HG02763 (cell line): ENCODE measurements at regions not wholly inside any gene's neighbourhood (a gene's known extent, or its start where the extent isn't known, plus 50 kb on each side); places are given as distances from the start of the nearest gene placed in this dataset.
"Not testable (repeated sequence)": the region's sequence is repeated elsewhere in the genome, so short reads cannot be mapped to it uniquely, and the experiment has no call there.

ENCODE experiments used
- ATAC-seq: cut with Tn5 transposase; IDR thresholded peaks from one replicate; pipeline ENCODE4 v1.9.1; 2021; ENCODE audit warnings: mild to moderate bottlenecking, moderate library complexity; ENCODE audit not compliant: unreplicated experiment

DNA sequence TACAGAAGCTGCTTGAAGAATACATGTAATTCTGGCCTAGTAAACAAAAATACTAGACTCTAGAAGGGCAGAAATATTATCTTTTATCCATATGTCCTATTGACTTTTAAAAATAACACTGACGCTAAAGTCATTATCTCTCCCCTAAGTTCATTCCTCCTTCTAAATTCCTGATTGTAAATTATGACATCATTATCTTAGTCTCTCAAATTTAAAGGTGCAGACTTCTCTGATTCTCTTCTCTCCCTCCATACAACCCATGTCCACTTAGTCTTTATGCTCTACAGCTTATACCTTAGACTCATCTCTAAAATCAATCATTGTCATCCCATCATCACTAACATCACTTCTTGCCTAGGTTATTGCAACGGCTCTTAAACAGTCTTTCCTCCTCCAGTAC, 327.9 kb upstream of the GRIA3 start:
- no peak for ATAC-seq

DNA sequence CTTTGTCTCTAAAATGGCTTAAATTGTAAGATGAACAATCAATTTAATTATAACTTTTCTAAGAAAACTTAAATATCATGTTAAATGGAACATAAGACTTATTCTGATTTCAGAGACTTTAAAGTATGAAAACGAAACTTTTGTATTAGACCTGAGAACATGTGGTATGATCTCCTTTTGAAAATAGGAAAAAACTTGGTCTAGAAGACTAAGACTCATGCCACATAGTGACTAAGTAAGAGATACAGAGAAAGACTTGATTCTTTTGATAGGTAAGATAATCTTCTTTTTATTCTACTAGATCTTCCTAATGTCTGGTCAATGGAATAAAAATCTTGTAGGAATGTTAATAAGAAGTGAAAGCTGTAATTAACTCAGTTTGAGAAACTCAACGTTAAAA, 326.3 kb upstream of the GRIA3 start:
- no peak for ATAC-seq

DNA sequence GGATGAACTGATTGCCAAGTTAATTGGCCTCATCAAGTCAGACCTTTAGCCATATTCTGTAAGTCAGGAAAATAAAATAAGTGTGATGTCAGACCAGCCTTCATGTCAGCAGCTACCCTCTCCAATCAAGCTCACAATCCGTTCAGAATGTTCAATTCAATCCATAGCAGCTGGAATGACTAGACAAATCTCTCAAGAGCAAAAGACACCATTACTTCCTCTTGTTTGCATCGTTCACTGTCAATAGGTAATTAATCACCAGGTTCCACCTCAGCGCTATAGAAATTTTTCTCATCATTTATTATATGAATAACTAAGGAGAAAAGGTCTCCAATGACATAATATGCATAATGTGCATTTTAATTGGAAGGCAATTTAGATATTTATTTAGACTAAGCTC, 321.0 kb upstream of the GRIA3 start:
- ATAC-seq = no peak

- ATAC-seq = no peak
Observed at GRCh38 chrX:122866532-122866931, 317.5 kb upstream of the GRIA3 start.

DNA sequence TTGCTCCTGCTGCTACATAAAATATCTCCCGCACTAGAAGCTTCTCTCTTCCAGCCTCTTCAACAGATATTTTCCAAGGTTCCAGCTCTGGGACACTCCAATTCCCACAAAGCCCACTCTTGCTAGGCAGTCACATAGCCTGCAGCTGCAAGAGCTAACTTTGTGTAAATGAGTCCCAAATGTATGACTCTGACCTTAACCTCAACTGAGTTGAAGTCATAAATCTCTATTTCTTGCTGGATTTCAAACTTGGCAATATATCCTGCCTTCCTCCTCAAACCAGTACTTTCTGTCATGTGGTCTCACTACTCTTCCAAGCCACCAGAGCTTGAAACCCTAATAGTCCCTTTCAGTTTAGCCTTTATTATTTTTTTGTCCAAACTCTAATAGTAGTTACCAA, 315.4 kb upstream of the GRIA3 start:
- ATAC-seq = no peak

GRCh38 chrX:122869171-122869570, 314.9 kb upstream of the GRIA3 start:
- ATAC-seq = no peak

DNA sequence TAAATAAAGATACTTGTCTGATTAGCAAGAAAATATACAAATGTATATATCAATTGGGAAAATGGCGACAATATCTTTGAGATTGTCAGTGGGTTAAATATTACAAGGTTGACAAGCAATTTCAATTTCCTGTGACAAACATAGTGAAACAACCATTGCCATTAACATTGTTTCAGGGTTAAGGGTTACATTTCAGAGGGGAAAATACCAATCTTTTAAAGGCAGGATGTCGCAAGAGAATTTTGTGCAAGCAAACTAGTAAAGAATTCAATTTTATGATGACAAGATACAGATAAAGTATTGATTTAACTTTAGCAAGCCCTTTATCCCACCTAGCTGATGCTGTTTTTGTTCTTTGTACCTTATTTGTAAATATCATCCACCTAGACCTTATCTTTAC, 305.8 kb upstream of the GRIA3 start:
- no peak for ATAC-seq

GRCh38 chrX:122880952-122881351, 303.1 kb upstream of the GRIA3 start:
- no peak for ATAC-seq

DNA sequence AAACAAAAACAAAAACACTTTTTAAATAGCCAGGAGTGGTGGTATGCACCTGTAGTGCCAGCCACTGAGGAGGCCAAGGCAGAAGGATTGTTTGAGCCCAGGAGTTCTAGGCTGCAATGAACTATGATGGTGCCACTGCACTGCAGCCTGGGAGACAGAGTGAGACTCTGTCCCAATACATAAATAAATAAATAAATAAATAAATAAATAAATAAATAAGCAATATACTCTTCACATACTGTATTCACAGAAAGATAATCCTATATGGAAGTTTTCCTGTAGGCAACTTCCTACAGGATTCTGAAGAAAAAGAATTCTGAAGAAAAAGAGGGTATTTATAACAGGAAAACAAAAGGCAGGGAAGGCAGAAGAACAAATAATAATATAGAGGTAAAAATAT, 293.3 kb upstream of the GRIA3 start:
- ATAC-seq = no peak

GRCh38 chrX:122906726-122907125, 277.4 kb upstream of the GRIA3 start:
- no peak for ATAC-seq

DNA sequence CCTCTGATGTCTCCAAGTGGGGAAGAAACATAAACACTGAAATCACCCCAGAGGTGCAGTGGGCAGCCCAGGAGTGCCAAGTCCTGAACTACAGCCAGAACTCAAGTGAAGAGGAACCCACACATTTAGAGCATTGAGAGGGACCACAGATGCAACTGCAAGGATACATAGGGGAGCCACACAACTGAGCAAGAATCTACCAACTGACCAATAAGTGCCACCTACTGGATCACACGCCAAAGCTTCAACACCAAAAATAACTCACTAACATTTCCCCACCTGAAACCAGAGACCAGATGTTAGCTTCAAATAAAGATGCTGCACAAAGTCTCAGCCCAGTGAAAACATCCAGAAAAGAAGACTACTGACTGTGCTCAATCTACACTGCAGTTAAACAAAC, 276.7 kb upstream of the GRIA3 start:
- no peak for ATAC-seq

GRCh38 chrX:122910697-122911096, 273.4 kb upstream of the GRIA3 start:
- ATAC-seq = no peak

DNA sequence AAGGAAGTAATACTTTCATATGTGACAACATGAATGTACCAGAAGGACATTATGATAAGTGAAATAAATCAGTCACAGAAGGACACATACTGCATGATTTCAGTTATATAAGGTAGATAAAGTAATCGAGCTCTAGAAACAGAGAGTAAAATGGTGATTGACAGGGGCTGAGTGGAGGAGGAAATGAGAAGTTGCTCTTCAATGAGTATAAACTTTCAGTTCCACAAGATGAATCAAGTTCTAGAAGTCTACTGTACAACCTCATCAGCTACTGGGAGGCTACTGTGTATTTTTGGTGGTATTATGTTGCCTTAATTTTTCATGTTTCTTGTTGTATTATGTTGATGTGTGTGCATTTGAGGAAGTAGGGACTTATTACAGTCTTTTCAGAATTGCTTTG, 270.9 kb upstream of the GRIA3 start:
- ATAC-seq = no peak

GRCh38 chrX:122913764-122914163, 270.3 kb upstream of the GRIA3 start:
- no peak for ATAC-seq

- no peak for ATAC-seq
Observed at GRCh38 chrX:122914256-122914655, 269.8 kb upstream of the GRIA3 start.

DNA sequence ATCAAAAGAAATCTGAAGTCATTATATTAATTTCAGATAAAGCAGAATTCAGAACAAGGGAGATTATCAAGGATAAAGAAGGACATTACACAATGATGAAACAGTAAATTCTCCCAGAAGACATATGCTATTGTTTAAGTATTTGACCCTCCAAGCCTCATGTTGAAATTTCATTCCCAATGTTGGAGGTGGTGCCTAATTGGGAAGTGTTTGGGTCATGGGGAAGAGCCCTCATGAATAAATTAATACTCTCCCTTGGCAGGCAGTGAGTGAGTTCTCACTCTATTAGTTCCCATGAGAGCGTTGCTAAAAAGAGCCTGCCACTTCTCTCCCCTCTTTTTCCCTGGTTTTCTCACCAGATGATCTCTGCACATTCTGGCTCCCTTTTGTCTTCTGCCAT, 249.9 kb upstream of the GRIA3 start:
- no peak for ATAC-seq

DNA sequence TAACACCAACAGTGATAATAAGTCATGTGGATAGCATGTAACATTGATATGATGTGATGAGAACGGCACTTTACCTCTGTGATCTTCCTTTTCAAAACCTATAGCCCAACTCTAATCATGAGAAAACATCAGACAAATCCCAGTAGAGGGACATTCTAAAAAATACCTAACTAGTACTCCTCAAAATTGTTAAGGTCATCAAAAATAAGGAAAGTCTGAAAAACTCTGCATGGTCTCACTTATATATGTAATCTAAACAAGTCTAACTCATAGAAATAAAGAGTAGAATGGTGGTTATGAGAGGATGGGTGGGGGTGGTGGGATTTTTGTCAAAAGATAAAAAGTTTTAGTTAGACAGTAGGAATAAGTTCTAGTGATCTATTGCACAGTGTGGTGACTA, 243.9 kb upstream of the GRIA3 start:
- ATAC-seq = no peak

DNA sequence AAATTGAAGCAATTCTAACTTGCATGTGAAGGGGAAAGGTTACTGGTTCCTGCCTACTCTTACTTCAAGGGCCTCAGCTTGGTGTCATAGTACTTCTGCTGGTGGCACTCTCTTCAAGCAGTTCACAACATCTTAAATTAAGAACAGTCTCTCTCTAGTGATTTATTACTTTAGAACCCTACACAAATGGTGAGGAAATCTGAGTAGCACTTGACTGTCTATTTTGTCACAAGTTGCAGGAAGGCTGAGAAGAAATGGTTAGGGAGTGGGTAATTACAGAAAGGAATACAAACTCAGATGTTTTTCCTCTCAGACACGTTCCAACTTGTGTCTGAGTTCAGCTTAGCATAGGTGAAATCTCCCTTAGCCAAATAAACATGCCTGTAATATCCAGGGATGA, 242.3 kb upstream of the GRIA3 start:
- ATAC-seq = no peak

- ATAC-seq = no peak
Observed at GRCh38 chrX:122943918-122944317, 240.2 kb upstream of the GRIA3 start.

DNA sequence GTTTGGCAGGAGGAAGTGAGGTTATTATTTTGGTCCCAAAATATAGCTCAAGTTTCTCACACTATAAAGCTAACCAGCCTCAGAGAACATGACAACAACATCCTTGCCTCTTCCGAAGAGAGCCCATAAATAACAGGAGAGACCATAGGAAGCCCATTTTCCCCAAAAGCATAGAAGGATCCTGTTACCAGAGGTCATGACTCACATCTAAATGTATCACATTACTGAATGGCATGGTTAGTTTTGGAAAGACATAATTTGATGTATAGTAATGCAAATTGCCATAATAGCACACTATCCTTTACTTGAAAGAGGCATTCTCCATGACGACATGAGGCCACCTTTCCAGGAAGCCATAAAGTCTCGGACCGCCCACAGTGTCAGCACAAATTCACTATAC, 238.8 kb upstream of the GRIA3 start:
- no peak for ATAC-seq

- no peak for ATAC-seq
Observed at GRCh38 chrX:122972604-122973003, 211.5 kb upstream of the GRIA3 start.

GRCh38 chrX:122982521-122982920, 201.6 kb upstream of the GRIA3 start:
- no peak for ATAC-seq

GRCh38 chrX:123002844-123003243, 181.2 kb upstream of the GRIA3 start:
- ATAC-seq = not testable (repeated sequence)

DNA sequence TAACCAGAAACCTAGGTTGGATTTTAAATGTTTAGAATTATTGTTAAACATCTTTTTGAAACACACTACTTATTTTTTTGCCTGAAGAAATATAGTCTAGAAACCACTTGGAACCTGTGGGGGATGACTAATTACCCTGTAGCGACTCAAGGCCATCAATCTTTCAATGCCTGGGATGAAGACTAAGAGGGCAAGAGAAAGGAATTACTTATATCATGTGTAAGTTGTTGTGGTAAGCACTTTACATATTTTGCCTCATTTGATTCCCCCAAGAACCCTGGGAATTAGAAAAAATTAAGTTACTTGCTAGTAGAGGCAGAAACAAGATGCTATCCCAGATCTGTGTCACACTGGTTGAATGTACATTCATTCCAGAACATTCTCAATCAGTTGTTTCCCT, 170.9 kb upstream of the GRIA3 start:
- ATAC-seq = no peak
